Right lobe of liver (tissue), 6 donors: ENCODE measurements at regions not wholly inside any gene's neighbourhood (a gene's known extent, or its start where the extent isn't known, plus 50 kb on each side); places are given as distances from the start of the nearest gene placed in this dataset.

Experiments used
- ATAC-seq, 4 donors: fragments of 200-7000 bp; cut with Tn5 transposase; one replicate each; pipeline ENCODE4 v1.9.1; 2020; ENCODE audit warnings: mild to moderate bottlenecking in 4 of 4, moderate library complexity in 4 of 4
- DNase-seq, 3 donors: peaks; one replicate each; pipeline ENCODE4 v3.0.0-alpha.2; 2020
- H3K27ac ChIP-seq, 3 donors: fragments of 200-600 bp; one replicate each; pipeline ENCODE4 v1.8.0; 2022
- H3K27me3 ChIP-seq, 2 donors: fragments of 200-600 bp; one replicate each; pipeline ENCODE4 v1.8.0; 2022
- H3K36me3 ChIP-seq, 4 donors: fragments of 200-600 bp; sonication (generic) in 1 of 4; one replicate each; pipeline versions ENCODE4 v1.5.1 to v1.8.0; 2017 to 2022; ENCODE audit warnings: control low read depth in 1 of 4
- H3K4me1 ChIP-seq, 4 donors: fragments of 200-600 bp; sonication (generic) in 1 of 4; one replicate each; pipeline versions ENCODE4 v1.5.1 to v1.8.0; 2017 to 2022; ENCODE audit warnings: control low read depth in 1 of 4
- H3K4me3 ChIP-seq, 3 donors: fragments of 200-600 bp; one replicate each; pipeline ENCODE4 v1.8.0; 2022
- H3K9me3 ChIP-seq, 4 donors: fragments of 200-600 bp; sonication (generic) in 1 of 4; one replicate each; pipeline versions ENCODE4 v1.5.1 to v1.8.0; 2017 to 2022; ENCODE audit warnings: control low read depth in 1 of 4
- CTCF ChIP-seq, 4 donors: fragments of 200-600 bp in 3 of 4; fragments of 450-650 bp in 1 of 4; IDR thresholded peaks; one replicate each; pipeline versions ENCODE4 v1.5.1 to v1.8.0; 2016 to 2022; ENCODE audit warnings: antibody characterized with exemption in 4 of 4, mild to moderate bottlenecking in 2 of 4
- POLR2A ChIP-seq: fragments of 450-650 bp; IDR thresholded peaks from one replicate; pipeline ENCODE4 v1.6.1; 2017; ENCODE audit warnings: antibody characterized with exemption, mild to moderate bottlenecking
- WGBS: methylation state at CpG from one replicate; pipeline ENCODE4 v1.1.6; 2018; ENCODE audit warnings: low coverage, low lambda C conversion rate; ENCODE audit not compliant: insufficient coverage; ENCODE audit errors: missing lambda C conversion rate; 5-methylcytosine and 5-hydroxymethylcytosine counted together
- intact Hi-C, 2 donors: fragments of 100-400 bp; cut with DNase I; formaldehyde crosslinking; loops; one replicate each; pipeline versions ENCODE4 v1.11.2 to v1.14.1; 2022
- donor health status: DM: no; HTN: yes; CAD: no.
- donor health status: DM: no; HTN: no; CAD: no.
- donor health status: DM: no; HTN: no; CAD: no.
- donor health status: DM: no; HTN: yes; CAD: no.
- donor health status: DM: no; HTN: yes; CAD: no.

- TF ChIP-seq CTCF (IDR thresholded peaks at IDR 0.05): no peak
- no peak for TF ChIP-seq POLR2A
- H3K36me3 ChIP-seq: no peaks in the 10 kb centered on the region
- H3K9me3 ChIP-seq: peaks cover 0 to 2% (median 0%) of the 10 kb centered on the region in 4 donors
- H3K4me1 ChIP-seq: no peaks in the 10 kb centered on the region
- no peak overlapping the region for H3K4me3 ChIP-seq
- DNase-seq (no peak), ATAC-seq (no peak)
- no peak overlapping the region for H3K27ac ChIP-seq
- H3K27me3 ChIP-seq: no peaks in the 10 kb centered on the region
- intact Hi-C loops: no loop called here
- 100% methylated on average over 2 of the region's 2 CpGs for WGBS
Observed at GRCh38 chr6:14500809-14501208, 383.2 kb downstream of the CD83 start.

GRCh38 chr6:14501240-14501639, 383.7 kb downstream of the CD83 start:
- Histone ChIP-seq H3K4me1 (no peaks in the 10 kb centered on the region), H3K4me3 (no peak overlapping the region), H3K9me3 (no peaks in the 10 kb centered on the region), H3K27ac (no peak overlapping the region), H3K36me3 (no peaks in the 10 kb centered on the region), H3K27me3 (no peaks in the 10 kb centered on the region)
- WGBS: 78% methylated on average over 7 of the region's 7 CpGs
- ATAC-seq (no peak), DNase-seq (no peak)
- intact Hi-C loops: no loop called here
- TF ChIP-seq POLR2A: no peak
- TF ChIP-seq CTCF (IDR thresholded peaks at IDR 0.05): no peak

GRCh38 chr6:14501914-14502313, 384.3 kb downstream of the CD83 start:
- H3K9me3 ChIP-seq: no peaks in the 10 kb centered on the region
- H3K4me1 ChIP-seq: no peaks in the 10 kb centered on the region
- intact Hi-C loops: no loop called here
- no peak for TF ChIP-seq CTCF (IDR thresholded peaks at IDR 0.05)
- no CpG with 5 or more reads among the region's 5 CpGs for WGBS
- no peaks in the 10 kb centered on the region for H3K27me3 ChIP-seq
- DNase-seq (no peak), ATAC-seq (no peak)
- H3K36me3 ChIP-seq: no peaks in the 10 kb centered on the region
- no peak overlapping the region for H3K4me3 ChIP-seq
- no peak overlapping the region for H3K27ac ChIP-seq

- Histone ChIP-seq H3K27ac (no peak overlapping the region), H3K27me3 (no peaks in the 10 kb centered on the region), H3K4me3 (no peak overlapping the region), H3K9me3 (no peaks in the 10 kb centered on the region), H3K4me1 (no peaks in the 10 kb centered on the region), H3K36me3 (no peaks in the 10 kb centered on the region)
- DNase-seq: no peak
- intact Hi-C loops: no loop called here
- ATAC-seq: no peak
- 83% methylated on average over 5 of the region's 6 CpGs for WGBS
- TF ChIP-seq POLR2A (no peak), CTCF (IDR thresholded peaks at IDR 0.05) (no peak)
Observed at GRCh38 chr6:14502551-14502950, 385.0 kb downstream of the CD83 start.

DNA sequence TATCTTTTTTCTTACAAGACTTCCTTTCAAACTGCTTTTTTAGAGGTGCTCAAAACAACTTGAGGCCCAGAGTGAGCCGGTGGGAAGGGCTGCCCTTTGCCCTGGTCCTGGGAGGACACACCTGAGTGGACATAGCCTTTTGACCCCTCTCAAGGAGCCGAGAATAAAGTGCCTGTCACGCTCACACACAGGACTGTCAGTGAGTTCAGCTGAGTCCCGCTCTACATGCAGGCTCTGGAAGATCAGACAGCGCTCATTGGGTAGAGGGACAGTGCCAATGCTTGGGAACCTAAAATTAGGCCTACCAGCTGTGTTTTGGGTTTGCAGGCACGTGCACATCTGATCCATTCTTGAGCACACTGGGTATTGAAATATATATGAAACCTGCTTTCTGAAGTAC, 387.8 kb downstream of the CD83 start:
- no peak overlapping the region for H3K4me3 ChIP-seq
- H3K9me3 ChIP-seq: no peaks in the 10 kb centered on the region
- H3K4me1 ChIP-seq: no peaks in the 10 kb centered on the region
- WGBS: 48% methylated on average over 2 of the region's 6 CpGs
- H3K27me3 ChIP-seq: no peaks in the 10 kb centered on the region
- intact Hi-C loops: no loop called here
- DNase-seq (no peak), ATAC-seq (no peak)
- H3K27ac ChIP-seq: no peak overlapping the region
- no peaks in the 10 kb centered on the region for H3K36me3 ChIP-seq
- TF ChIP-seq CTCF (IDR thresholded peaks at IDR 0.05): no peak
- no peak for TF ChIP-seq POLR2A
